HL-60 (cell line): ENCODE measurements at regions not wholly inside any gene's neighbourhood (a gene's known extent, or its start where the extent isn't known, plus 50 kb on each side); places are given as distances from the start of the nearest gene placed in this dataset.
"Not testable (repeated sequence)": the region's sequence is repeated elsewhere in the genome, so short reads cannot be mapped to it uniquely, and the experiment has no call there.

Source experiments
- DNase-seq, 2 experiments: peaks; one replicate each; pipeline ENCODE4 v3.0.0-alpha.2; 2010 to 2020; ENCODE audit warnings: low read depth in 1 of 2, low spot score in 1 of 2
- H3K27ac ChIP-seq: fragments of 250-450 bp; sonication (Bioruptor Pico); replicated peaks from 2 replicates; pipeline ENCODE4 v1.5.1; 2020; ENCODE audit warnings: mild to moderate bottlenecking, moderate library complexity
- H3K27me3 ChIP-seq: fragments of 250-450 bp; sonication (Bioruptor Pico); 2 replicates; pipeline ENCODE4 v1.5.1; 2021; ENCODE audit warnings: mild to moderate bottlenecking, moderate library complexity; ENCODE audit not compliant: insufficient read depth, poor library complexity, severe bottlenecking
- H3K4me3 ChIP-seq: replicated peaks from 2 replicates; pipeline ENCODE4 v1.5.1; 2011; ENCODE audit warnings: mild to moderate bottlenecking, control low read depth, low read length; ENCODE audit not compliant: insufficient read depth
- CTCF ChIP-seq: IDR thresholded peaks from one replicate; pipeline ENCODE4 v1.5.1; 2011; ENCODE audit warnings: low read length, control low read depth, inconsistent platforms; ENCODE audit not compliant: insufficient read depth
- GABPA ChIP-seq: IDR thresholded peaks from 2 replicates; pipeline ENCODE4 v1.6.1; 2012; ENCODE audit warnings: low read depth
- POLR2AphosphoS5 ChIP-seq: IDR thresholded peaks from 2 replicates; pipeline ENCODE4 v1.6.1; 2012; ENCODE audit warnings: low read depth
- REST ChIP-seq: IDR thresholded peaks from 2 replicates; pipeline ENCODE4 v1.6.1; 2012; ENCODE audit warnings: low read depth; ENCODE audit not compliant: insufficient replicate concordance
- SPI1 ChIP-seq: IDR thresholded peaks from 2 replicates; pipeline ENCODE4 v1.6.1; 2012; ENCODE audit warnings: low read depth, mild to moderate bottlenecking, borderline replicate concordance

- peak overlapping the region; percentile 54 for H3K27ac ChIP-seq
- peak; percentile 31 to 81 for DNase-seq
- peak; percentile 36; the same call in 1 of the 2 replicates for TF ChIP-seq GABPA
Observed at GRCh38 chr1:30130566-30130965, 592.8 kb downstream of the MATN1 start.

GRCh38 chr1:30130099-30130498, 593.3 kb downstream of the MATN1 start:
- DNase-seq: no peak
- TF ChIP-seq CTCF: no peak
- TF ChIP-seq GABPA: no peak
- TF ChIP-seq POLR2AphosphoS5: no peak
- TF ChIP-seq REST: no peak
- no peak for TF ChIP-seq SPI1
- Histone ChIP-seq H3K27ac (peak overlapping the region; percentile 54), H3K27me3 (no peaks in the 10 kb centered on the region), H3K4me3 (no peak overlapping the region)

More at GRCh38 chr1:30130566-30130965, 592.8 kb downstream of the MATN1 start:
- H3K4me3 ChIP-seq, H3K27me3 ChIP-seq: not testable (repeated sequence)

GRCh38 chr1:30129421-30130055, 593.8 kb downstream of the MATN1 start:
- H3K27ac ChIP-seq: peak overlapping the region; percentile 54
- no peaks in the 10 kb centered on the region for H3K27me3 ChIP-seq
- no peak overlapping the region for H3K4me3 ChIP-seq
- TF ChIP-seq REST: no peak
- TF ChIP-seq POLR2AphosphoS5: no peak
- TF ChIP-seq SPI1: no peak
- TF ChIP-seq GABPA: no peak
- no peak for TF ChIP-seq CTCF
- no peak for DNase-seq

- no peak overlapping the region for H3K27ac ChIP-seq
- H3K27me3 ChIP-seq: no peaks in the 10 kb centered on the region
- DNase-seq: no peak
- TF ChIP-seq REST (no peak), POLR2AphosphoS5 (no peak), GABPA (no peak), SPI1 (no peak), CTCF (no peak)
- H3K4me3 ChIP-seq: no peak overlapping the region
Observed at GRCh38 chr1:30129001-30129408, 594.4 kb downstream of the MATN1 start.
